NT2/D1 (cell line): ENCODE measurements at regions not wholly inside any gene's neighbourhood (a gene's known extent, or its start where the extent isn't known, plus 50 kb on each side); places are given as distances from the start of the nearest gene placed in this dataset.

ENCODE experiments used
- SUZ12 ChIP-seq: IDR thresholded peaks from 2 replicates; pipeline ENCODE4 v1.6.1; 2011; ENCODE audit not compliant: insufficient read length, insufficient read depth; ENCODE audit errors: extremely low read depth
- YY1 ChIP-seq: IDR thresholded peaks from 2 replicates; pipeline ENCODE4 v1.6.1; 2011; ENCODE audit not compliant: insufficient read length, insufficient read depth
- ZNF274 ChIP-seq: IDR thresholded peaks from 2 replicates; pipeline ENCODE4 v1.6.1; 2011; ENCODE audit warnings: mild to moderate bottlenecking, low read depth, low read length

DNA sequence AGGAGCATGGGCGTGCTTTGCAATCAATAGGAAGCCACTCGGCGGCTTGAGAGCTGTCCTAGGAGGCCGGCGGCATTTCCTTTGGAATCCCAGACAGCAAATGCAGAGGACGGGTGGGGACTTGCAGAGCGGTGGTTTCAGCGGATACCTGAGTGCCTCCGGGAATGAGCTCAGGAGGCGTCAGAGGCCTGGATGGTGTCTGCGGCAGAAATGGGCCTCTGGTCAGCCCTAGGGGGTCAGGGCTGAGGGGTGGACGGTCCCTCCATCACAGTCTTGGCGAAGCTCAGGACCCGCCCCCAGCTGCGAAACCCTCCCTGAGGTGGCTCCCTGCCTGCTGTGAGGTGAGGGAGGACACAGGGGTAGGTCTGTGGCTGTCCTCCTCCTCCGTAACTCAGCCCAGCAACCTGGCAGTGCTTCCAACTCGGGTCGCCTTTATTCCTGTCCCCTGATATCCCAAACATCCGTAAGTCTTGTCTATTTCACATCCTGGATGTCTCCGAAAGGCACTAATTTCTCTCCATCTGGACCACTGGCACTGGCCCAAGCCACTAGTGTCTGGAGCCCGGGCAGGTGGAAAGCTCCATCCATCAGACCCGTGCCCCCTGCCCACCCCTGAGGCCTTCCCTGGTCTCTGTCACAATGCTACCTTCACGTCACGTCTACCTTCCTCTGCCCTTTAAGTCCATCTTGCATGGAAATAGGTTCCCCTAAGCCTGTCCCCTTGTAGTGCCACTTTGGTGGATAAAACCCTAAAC lies 686.6 kb downstream of the BRD1 start:
- TF ChIP-seq ZNF274, result no peak
- TF ChIP-seq SUZ12, result no peak
- TF ChIP-seq YY1, result no peak
